ENCODE measurements at regions not wholly inside any gene's neighbourhood (a gene's known extent, or its start where the extent isn't known, plus 50 kb on each side); places are given as distances from the start of the nearest gene placed in this dataset.

- no peak for DNase-seq (ENCODE audit: low read depth, low spot score)
Measured at GRCh38 chr12:93134175-93134890, 205.2 kb upstream of the EEA1 start.

DNA sequence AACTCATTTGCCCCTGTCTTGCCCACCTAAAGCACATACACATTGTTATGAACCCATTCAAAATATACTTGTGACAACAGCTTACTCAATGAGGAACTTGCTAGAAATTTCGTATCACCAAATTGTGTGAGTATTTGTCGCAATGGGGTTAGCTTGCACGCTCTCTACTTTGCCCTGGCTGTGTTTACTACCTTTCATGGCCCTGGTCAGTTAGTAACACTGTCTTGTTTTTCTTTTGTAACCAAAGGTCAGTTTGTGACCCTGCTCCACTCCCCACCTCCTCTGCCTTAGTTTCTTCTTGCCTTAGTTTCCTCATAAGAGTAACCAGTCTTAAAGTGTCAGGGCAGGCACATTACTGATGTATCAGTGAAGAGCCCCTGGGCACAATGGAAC lies 205.8 kb upstream of the EEA1 start:
- no peak for DNase-seq (ENCODE audit: low read depth, low spot score)

DNA sequence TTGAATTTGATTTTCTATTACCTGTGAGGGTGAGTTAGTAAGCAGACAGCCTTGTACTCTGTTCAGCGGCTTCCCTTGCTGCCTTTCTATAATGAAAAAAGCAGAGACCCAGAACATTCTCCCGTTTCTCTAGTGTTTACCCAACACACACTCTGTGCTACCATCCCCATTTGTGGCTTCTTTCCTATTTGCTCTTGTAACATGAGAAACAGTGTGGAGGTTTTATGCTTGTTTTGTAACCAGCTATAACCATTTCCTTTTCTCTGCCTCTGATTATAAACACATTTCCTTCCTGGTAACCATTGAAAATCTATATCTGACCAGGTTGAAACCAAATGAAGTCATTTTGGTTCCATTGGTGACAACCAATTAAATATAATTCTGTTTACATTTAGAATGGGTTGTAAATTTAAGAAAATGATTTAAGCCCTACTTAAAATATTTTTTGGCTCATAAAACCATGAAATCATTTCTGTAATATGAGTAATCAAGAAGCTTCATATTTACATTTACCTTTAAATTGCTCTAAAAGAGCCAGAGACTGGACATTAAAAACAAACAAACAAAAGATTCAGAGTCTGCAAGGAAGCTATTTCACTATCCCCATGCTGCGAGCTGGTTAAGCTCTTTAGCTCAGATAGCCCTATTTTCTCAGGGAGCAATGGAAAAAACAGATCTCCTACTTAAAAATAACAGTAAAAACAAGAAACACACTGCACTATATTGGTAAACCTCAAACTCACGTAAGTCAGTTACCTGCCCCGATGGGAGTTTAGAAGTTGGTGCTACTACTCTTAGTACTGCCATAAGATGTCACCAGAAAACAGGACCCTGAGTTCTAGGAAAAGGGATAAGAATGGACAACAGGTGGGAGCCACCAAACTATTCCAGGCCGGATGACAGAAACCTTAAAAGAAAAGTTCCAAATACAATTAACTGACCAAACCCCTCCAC lies 206.5 kb upstream of the EEA1 start:
- no peak for DNase-seq (ENCODE audit: low read depth, low spot score)

GRCh38 chr12:93136253-93137055 lies 207.4 kb upstream of the EEA1 start:
- no peak for DNase-seq (ENCODE audit: low read depth, low spot score)

- DNase-seq (ENCODE audit: low read depth, low spot score) = no peak
Measured at GRCh38 chr12:93137656-93138612, 208.8 kb upstream of the EEA1 start.

DNA sequence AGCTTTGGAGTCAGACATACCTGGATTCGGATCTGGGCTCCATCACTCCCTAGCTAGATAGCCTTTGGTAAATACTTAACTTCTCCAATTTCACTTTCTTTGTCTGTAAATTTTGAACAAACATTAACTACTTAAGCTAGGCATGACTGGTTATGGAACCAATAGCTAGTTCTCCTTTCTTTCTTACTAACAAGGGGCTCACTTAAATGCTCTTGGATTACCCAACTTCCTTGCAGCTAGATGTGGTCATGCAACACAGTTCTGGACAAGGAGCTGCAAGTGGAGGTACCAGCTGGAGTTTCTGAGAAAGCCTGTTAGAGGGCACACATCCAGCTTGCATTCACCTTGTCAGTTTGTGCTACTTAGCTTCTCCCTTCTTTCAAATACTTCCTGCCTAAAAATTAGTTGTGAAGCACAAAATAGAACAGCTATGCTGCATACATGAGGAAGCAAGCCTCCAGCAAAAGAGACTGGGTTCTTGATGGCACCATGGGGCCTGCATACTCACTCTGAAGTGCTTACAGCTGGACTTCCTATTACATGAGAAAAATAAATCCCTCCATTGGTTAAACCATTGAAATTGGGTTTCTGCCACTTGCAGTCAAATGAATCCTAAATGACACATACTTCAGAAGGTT lies 210.1 kb upstream of the EEA1 start:
- DNase-seq (ENCODE audit: low read depth, low spot score) = no peak

DNA sequence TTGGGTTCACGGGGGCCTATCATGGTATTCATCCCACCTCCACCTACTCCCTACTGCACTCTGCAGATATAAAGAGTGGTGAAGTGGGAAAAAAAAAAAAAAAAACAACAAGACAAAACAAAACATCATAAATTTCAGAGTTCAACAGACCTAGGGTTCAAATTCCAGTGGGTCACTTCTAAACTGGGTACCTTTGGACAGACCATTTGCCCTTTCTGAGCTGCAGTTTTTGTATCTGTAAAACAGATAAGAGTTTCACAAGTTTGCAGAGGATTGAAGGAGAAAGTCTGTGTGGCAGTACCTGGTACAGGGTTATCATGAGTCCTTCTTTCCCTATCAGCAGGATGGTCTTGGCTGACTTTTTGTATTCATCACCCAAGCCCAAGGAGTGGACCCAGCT lies 211.2 kb upstream of the EEA1 start:
- DNase-seq (ENCODE audit: low read depth, low spot score) = no peak

DNA sequence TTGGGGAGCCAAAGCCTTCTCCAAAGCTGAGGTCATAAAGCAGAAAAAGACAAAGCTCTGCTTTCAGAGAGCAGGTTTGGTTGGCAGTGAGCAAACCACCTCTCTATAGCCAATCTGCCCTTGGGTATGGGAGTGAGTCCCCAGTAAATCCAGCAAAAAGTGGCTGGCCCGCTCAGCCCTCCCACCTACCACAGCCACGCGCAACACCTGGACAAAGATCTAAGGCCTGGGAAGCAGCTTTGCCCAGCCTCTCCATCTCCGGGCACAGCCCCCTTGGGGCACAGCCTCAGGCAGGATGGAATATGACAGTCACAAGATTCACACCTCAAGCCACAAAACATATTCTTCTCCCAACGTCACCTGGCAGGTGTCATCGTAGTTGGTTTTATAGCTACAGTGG lies 211.7 kb upstream of the EEA1 start:
- DNase-seq (ENCODE audit: low read depth, low spot score) = no peak

DNA sequence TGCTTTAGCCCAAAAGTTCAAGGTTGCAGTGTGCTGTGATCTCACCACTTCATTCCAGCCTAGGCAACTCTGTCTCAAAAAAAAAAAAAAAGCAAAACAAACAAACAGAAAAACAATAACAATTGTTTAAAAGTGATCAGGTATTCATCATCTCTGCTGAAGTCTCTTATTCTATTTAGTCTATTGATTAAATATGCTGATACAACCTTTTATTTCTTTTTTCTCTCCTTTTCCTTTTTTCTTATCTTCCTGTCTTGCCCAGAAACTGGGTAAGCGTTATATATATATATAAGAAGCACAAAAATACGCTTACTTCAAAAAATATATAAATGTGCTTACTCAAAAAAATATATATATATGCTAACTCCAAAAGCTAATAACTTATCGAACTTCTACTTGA lies 213.8 kb upstream of the EEA1 start:
- DNase-seq (ENCODE audit: low read depth, low spot score) = no peak

DNA sequence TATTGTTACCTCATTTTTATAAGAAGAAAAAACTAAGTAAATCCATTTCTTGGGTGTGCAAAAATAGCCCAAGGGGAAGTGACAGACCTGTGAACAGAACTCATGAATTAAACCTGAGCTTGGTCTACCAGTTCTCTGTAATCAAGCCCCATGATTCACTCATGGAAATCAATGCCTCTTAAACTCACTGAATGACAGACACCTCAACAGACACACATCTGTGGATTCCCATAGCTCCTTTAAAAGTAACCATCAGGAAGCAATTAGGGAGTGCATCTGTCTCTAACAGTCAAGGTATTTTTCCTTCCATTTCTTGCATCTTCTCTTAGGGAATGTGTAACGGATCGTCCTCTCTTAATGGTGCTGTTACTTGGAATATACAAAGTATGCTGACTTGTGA lies 215.0 kb upstream of the EEA1 start:
- no peak for DNase-seq (ENCODE audit: low read depth, low spot score)

- DNase-seq (ENCODE audit: low read depth, low spot score) = no peak
Measured at GRCh38 chr12:93145086-93145485, 216.0 kb upstream of the EEA1 start.

DNA sequence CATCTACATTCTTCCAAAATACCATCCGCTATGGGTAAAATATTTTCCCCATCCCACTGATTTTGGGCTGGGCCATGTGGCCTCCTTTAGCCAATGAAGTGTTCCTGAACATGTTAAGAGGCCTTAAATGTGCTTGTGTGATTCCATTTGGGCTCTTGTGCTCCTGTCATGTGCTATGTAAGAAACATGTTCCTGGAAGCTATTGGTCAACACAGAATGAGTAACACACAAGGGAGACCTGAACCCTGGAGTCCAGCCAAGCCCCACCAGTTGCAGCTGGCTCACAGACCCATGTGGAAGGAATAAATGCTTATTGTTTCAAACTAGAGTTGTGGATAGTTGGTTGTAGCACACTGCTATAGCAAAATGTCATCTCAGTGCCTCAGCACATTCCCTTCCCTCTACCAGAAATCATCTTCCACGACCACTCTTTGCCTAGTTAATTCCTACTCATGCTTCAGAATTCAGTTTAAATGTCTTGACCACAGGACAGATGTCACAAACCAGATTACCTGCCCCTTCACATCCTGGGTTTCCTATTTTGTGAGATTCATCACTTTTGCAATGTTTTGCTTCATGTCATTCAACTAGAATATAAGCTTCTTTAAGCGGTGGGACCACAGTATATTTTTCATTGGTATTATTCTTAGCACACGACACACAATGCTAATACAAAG lies 217.3 kb upstream of the EEA1 start:
- no peak for DNase-seq (ENCODE audit: low read depth, low spot score)

DNA sequence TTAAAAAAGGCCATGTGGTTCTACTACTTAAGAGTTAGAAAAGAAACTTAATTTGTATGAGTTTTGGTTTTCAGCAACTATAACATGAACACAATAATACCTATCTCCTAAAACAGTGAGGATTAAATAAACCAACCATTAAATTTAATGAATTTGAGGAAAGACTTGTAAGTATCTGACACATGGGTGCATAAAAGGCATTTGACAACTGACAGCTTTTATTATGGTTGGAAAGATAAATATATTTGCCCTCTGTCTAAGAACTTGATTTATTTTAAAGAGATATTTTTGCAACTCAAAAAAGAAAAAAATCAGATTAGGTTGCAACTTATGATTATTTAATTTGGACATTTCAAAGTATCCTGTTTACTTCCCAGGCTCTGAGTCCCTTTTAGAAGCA lies 217.9 kb upstream of the EEA1 start:
- DNase-seq (ENCODE audit: low read depth, low spot score) = no peak

DNA sequence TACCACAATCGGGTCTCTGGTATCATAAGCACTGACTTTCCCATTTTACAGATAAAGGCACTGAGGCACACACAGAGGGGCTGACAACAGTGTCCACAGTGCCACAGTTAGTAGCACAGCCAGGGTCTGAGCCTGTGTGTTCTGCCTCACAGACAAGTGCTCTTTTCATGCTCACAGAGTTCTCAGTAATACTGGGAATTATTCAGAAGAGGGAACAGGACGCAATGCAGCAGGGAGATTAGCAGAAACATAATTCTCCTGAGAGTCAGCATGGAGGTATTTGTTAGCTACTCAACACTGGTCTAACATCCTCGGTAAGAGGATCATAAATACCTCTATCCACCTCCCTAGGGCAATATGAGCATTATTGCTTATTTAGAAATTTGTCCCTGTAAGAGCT lies 219.3 kb upstream of the EEA1 start:
- DNase-seq (ENCODE audit: low read depth, low spot score) = no peak

GRCh38 chr12:93149229-93149628 lies 220.1 kb upstream of the EEA1 start:
- no peak for DNase-seq (ENCODE audit: low read depth, low spot score)

GRCh38 chr12:93151079-93151762 lies 222.1 kb upstream of the EEA1 start:
- DNase-seq (ENCODE audit: low read depth, low spot score) = no peak

DNA sequence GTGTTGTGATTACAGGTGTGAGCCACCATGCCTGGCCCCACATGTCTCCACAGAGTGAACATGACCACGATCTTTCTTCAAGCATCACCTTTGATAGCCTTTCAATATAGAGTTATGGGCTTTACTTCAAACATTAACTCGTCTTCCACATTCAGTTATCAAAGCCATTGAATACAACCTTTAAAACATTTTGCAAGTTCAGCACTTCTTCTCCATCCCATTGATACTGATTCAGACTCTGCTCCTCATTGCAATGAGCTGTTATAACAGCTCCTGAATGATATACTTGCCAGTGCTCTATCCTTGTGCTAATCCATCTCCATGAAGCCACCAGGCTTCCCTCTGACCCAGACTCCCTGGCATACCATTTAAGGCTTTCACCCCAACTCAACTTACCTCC lies 223.5 kb upstream of the EEA1 start:
- DNase-seq (ENCODE audit: low read depth, low spot score) = no peak

DNA sequence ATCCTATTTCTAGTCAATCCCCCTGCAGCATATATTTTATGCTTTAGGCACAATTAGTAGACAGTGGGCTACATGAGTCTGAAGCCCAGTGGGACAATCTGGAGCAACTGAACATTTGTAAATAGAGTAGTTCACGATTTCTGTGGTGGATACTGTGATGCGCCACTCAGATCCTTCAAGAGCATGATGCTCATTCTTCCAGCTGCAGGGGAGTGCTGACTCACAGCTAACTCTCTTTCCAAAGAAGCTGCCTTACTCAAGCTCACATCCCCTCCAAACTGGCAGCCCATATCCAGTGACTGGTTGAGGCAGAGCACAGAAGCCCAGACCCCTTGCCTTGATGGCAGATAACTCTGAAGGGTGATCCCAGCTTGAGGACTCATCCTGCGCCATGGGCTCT lies 224.2 kb upstream of the EEA1 start:
- DNase-seq (ENCODE audit: low read depth, low spot score) = no peak

DNA sequence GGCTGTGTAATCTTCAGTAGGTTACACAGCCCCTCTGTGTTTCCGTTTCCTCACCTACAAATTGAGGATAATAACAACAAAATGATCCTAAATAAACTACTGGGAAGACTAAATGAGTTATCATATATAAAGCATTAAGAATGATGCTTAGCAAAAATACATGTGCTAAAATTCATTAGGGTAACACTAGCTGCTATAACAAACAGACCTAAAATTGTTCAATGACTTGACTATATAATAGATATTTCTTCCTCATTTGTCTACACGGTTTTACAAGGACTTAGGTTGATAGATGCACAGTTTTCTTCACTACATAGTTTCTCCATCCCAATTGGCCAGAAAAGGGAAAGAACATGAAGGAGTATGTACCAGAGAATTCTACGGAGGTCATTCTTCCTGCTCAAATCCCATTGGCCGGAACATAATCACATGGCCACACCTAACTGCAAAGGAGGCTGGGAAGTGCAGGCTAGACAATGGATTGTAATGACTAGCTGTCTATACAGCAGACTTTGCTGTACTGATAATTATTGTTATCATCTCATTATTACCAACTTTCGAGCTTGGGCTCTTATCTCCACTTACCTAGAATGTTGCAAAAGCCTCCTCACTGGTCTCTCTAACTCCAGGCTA lies 223.5 kb upstream of the NUDT4 start:
- DNase-seq (ENCODE audit: low read depth, low spot score) = no peak
